ENCODE measurements at regions not wholly inside any gene's neighbourhood (a gene's known extent, or its start where the extent isn't known, plus 50 kb on each side); places are given as distances from the start of the nearest gene placed in this dataset.

DNA sequence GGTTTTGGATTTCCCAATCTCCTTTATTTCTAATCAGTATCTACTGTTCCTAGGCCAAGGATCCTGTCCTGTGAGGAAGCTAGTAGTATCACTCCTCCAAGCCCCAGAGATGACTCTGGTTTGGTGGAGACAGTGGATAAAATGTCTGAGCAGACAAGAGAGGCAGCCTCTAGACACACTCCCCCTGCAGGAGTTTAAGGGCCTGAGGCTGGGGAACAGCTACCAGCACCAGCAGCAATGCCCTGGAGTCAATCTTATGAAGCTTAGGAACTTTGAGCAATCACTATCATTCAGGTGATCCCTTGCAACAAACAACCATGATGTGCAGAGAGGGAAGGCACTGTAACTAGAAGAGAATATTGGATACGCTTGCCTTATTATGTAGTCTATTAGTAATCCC, 384.7 kb upstream of the ID4 start:
- Histone ChIP-seq H3K4me1 (ENCODE audit: control insufficient read depth in 1 of 2, insufficient read depth in 2 of 2, low read length in 2 of 2) (no peaks in the 10 kb centered on the region), H3K4me3 (ENCODE audit: low read depth in 1 of 2, low read length in 2 of 2) (no peak overlapping the region), H3K9ac (ENCODE audit: low read depth in 1 of 2, low read length in 2 of 2) (no peak overlapping the region), H3K36me3 (ENCODE audit: control insufficient read depth in 1 of 2, insufficient read depth in 2 of 2, low read length in 2 of 2) (no peaks in the 10 kb centered on the region), H3K9me3 (ENCODE audit: control insufficient read depth in 1 of 2, low read length in 2 of 2) (no peaks in the 10 kb centered on the region), H3K27me3 (ENCODE audit: control insufficient read depth in 1 of 2, insufficient read depth in 2 of 2, low read length in 2 of 2) (no peaks in the 10 kb centered on the region), H3K27ac (ENCODE audit: low read depth, low read length) (no peak overlapping the region)

- Histone ChIP-seq H3K9ac (ENCODE audit: low read depth in 1 of 2, low read length in 2 of 2) (no peak overlapping the region), H3K36me3 (ENCODE audit: control insufficient read depth in 1 of 2, insufficient read depth in 2 of 2, low read length in 2 of 2) (no peaks in the 10 kb centered on the region), H3K4me1 (ENCODE audit: control insufficient read depth in 1 of 2, insufficient read depth in 2 of 2, low read length in 2 of 2) (no peaks in the 10 kb centered on the region)
Observed at GRCh38 chr6:19454001-19454720, 383.0 kb upstream of the ID4 start.

GRCh38 chr6:19454721-19455392, 382.3 kb upstream of the ID4 start:
- Histone ChIP-seq H3K36me3 (ENCODE audit: control insufficient read depth in 1 of 2, insufficient read depth in 2 of 2, low read length in 2 of 2) (no peaks in the 10 kb centered on the region), H3K27ac (ENCODE audit: low read depth, low read length) (no peak overlapping the region), H3K4me1 (ENCODE audit: control insufficient read depth in 1 of 2, insufficient read depth in 2 of 2, low read length in 2 of 2) (no peaks in the 10 kb centered on the region), H3K9ac (ENCODE audit: low read depth in 1 of 2, low read length in 2 of 2) (no peak overlapping the region), H3K4me3 (ENCODE audit: low read depth in 1 of 2, low read length in 2 of 2) (no peak overlapping the region), H3K27me3 (ENCODE audit: control insufficient read depth in 1 of 2, insufficient read depth in 2 of 2, low read length in 2 of 2) (no peaks in the 10 kb centered on the region), H3K9me3 (ENCODE audit: control insufficient read depth in 1 of 2, low read length in 2 of 2) (no peaks in the 10 kb centered on the region)

More at GRCh38 chr6:19454001-19454720, 383.0 kb upstream of the ID4 start:
- no peak overlapping the region for H3K4me3 ChIP-seq (ENCODE audit: low read depth in 1 of 2, low read length in 2 of 2)
- no peak overlapping the region for H3K27ac ChIP-seq (ENCODE audit: low read depth, low read length)
- no peaks in the 10 kb centered on the region for H3K27me3 ChIP-seq (ENCODE audit: control insufficient read depth in 1 of 2, insufficient read depth in 2 of 2, low read length in 2 of 2)
- no peaks in the 10 kb centered on the region for H3K9me3 ChIP-seq (ENCODE audit: control insufficient read depth in 1 of 2, low read length in 2 of 2)

DNA sequence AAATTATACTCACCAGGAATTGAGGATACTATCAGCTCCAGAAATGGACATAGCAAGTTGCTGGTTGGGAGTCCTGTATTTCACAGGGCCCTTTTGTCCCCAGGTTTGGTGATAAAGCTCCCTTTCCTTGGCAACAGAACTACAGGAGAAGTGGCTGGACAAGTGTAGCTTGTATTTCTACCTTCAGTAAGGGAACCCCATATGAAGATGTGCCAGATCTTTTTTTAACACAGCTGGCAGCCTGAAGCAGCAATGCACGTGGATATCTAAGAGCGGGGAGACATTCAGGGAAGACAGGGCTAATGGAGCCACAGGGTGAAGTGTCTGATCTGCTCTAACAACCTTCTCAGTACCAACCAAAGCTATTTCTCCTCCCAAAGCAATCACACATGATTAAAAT, 373.9 kb upstream of the ID4 start:
- Histone ChIP-seq H3K27ac (ENCODE audit: low read depth, low read length) (no peak overlapping the region), H3K4me1 (ENCODE audit: control insufficient read depth in 1 of 2, insufficient read depth in 2 of 2, low read length in 2 of 2) (no peaks in the 10 kb centered on the region), H3K4me3 (ENCODE audit: low read depth in 1 of 2, low read length in 2 of 2) (no peak overlapping the region), H3K9ac (ENCODE audit: low read depth in 1 of 2, low read length in 2 of 2) (no peak overlapping the region), H3K27me3 (ENCODE audit: control insufficient read depth in 1 of 2, insufficient read depth in 2 of 2, low read length in 2 of 2) (no peaks in the 10 kb centered on the region), H3K36me3 (ENCODE audit: control insufficient read depth in 1 of 2, insufficient read depth in 2 of 2, low read length in 2 of 2) (no peaks in the 10 kb centered on the region), H3K9me3 (ENCODE audit: control insufficient read depth in 1 of 2, low read length in 2 of 2) (no peaks in the 10 kb centered on the region)

GRCh38 chr6:19463925-19464324, 373.2 kb upstream of the ID4 start:
- no peak overlapping the region for H3K27ac ChIP-seq (ENCODE audit: low read depth, low read length)
- H3K9ac ChIP-seq (ENCODE audit: low read depth in 1 of 2, low read length in 2 of 2), result no peak overlapping the region
- no peaks in the 10 kb centered on the region for H3K27me3 ChIP-seq (ENCODE audit: control insufficient read depth in 1 of 2, insufficient read depth in 2 of 2, low read length in 2 of 2)
- no peaks in the 10 kb centered on the region for H3K4me1 ChIP-seq (ENCODE audit: control insufficient read depth in 1 of 2, insufficient read depth in 2 of 2, low read length in 2 of 2)
- H3K9me3 ChIP-seq (ENCODE audit: control insufficient read depth in 1 of 2, low read length in 2 of 2), result no peaks in the 10 kb centered on the region
- no peaks in the 10 kb centered on the region for H3K36me3 ChIP-seq (ENCODE audit: control insufficient read depth in 1 of 2, insufficient read depth in 2 of 2, low read length in 2 of 2)
- H3K4me3 ChIP-seq (ENCODE audit: low read depth in 1 of 2, low read length in 2 of 2), result no peak overlapping the region

- no peak overlapping the region for H3K4me3 ChIP-seq (ENCODE audit: low read depth in 1 of 2, low read length in 2 of 2)
- no peaks in the 10 kb centered on the region for H3K4me1 ChIP-seq (ENCODE audit: control insufficient read depth in 1 of 2, insufficient read depth in 2 of 2, low read length in 2 of 2)
- no peak overlapping the region for H3K27ac ChIP-seq (ENCODE audit: low read depth, low read length)
- no peaks in the 10 kb centered on the region for H3K27me3 ChIP-seq (ENCODE audit: control insufficient read depth in 1 of 2, insufficient read depth in 2 of 2, low read length in 2 of 2)
- no peak overlapping the region for H3K9ac ChIP-seq (ENCODE audit: low read depth in 1 of 2, low read length in 2 of 2)
- no peaks in the 10 kb centered on the region for H3K9me3 ChIP-seq (ENCODE audit: control insufficient read depth in 1 of 2, low read length in 2 of 2)
- H3K36me3 ChIP-seq (ENCODE audit: control insufficient read depth in 1 of 2, insufficient read depth in 2 of 2, low read length in 2 of 2), result no peaks in the 10 kb centered on the region
Observed at GRCh38 chr6:19465256-19465655, 371.9 kb upstream of the ID4 start.

DNA sequence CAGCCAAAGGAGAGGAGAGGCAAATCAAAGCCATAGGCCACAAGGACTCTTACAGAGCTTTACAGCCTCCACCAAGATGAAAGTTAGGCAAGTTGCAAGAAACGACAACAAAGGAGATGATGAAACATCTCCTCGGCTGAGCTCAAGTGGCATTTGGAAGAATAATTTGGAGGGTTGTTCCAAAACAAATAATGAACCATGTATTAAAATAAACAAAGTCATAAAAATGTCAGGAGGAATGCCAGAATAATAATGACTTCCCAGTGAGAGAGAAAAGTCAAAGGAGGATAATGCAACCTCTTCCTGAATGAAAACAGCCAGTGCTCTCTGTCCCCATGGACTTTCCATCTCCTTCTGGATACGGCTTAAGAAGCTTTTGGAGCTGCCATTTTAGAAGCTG, 371.4 kb upstream of the ID4 start:
- H3K9me3 ChIP-seq (ENCODE audit: control insufficient read depth in 1 of 2, low read length in 2 of 2), result no peaks in the 10 kb centered on the region
- H3K4me1 ChIP-seq (ENCODE audit: control insufficient read depth in 1 of 2, insufficient read depth in 2 of 2, low read length in 2 of 2), result no peaks in the 10 kb centered on the region
- no peaks in the 10 kb centered on the region for H3K36me3 ChIP-seq (ENCODE audit: control insufficient read depth in 1 of 2, insufficient read depth in 2 of 2, low read length in 2 of 2)
- no peak overlapping the region for H3K9ac ChIP-seq (ENCODE audit: low read depth in 1 of 2, low read length in 2 of 2)
- H3K4me3 ChIP-seq (ENCODE audit: low read depth in 1 of 2, low read length in 2 of 2), result no peak overlapping the region
- no peak overlapping the region for H3K27ac ChIP-seq (ENCODE audit: low read depth, low read length)
- no peaks in the 10 kb centered on the region for H3K27me3 ChIP-seq (ENCODE audit: control insufficient read depth in 1 of 2, insufficient read depth in 2 of 2, low read length in 2 of 2)

GRCh38 chr6:19470333-19470732, 366.8 kb upstream of the ID4 start:
- H3K9ac ChIP-seq (ENCODE audit: low read depth in 1 of 2, low read length in 2 of 2), result no peak overlapping the region
- no peaks in the 10 kb centered on the region for H3K36me3 ChIP-seq (ENCODE audit: control insufficient read depth in 1 of 2, insufficient read depth in 2 of 2, low read length in 2 of 2)
- no peaks in the 10 kb centered on the region for H3K4me1 ChIP-seq (ENCODE audit: control insufficient read depth in 1 of 2, insufficient read depth in 2 of 2, low read length in 2 of 2)

GRCh38 chr6:19472153-19472552, 365.0 kb upstream of the ID4 start:
- no peaks in the 10 kb centered on the region for H3K9me3 ChIP-seq (ENCODE audit: control insufficient read depth in 1 of 2, low read length in 2 of 2)
- H3K9ac ChIP-seq (ENCODE audit: low read depth in 1 of 2, low read length in 2 of 2), result no peak overlapping the region
- no peak overlapping the region for H3K27ac ChIP-seq (ENCODE audit: low read depth, low read length)
- no peaks in the 10 kb centered on the region for H3K27me3 ChIP-seq (ENCODE audit: control insufficient read depth in 1 of 2, insufficient read depth in 2 of 2, low read length in 2 of 2)
- H3K4me3 ChIP-seq (ENCODE audit: low read depth in 1 of 2, low read length in 2 of 2), result no peak overlapping the region
- no peaks in the 10 kb centered on the region for H3K4me1 ChIP-seq (ENCODE audit: control insufficient read depth in 1 of 2, insufficient read depth in 2 of 2, low read length in 2 of 2)
- H3K36me3 ChIP-seq (ENCODE audit: control insufficient read depth in 1 of 2, insufficient read depth in 2 of 2, low read length in 2 of 2), result no peaks in the 10 kb centered on the region

More at GRCh38 chr6:19470333-19470732, 366.8 kb upstream of the ID4 start:
- H3K27ac ChIP-seq (ENCODE audit: low read depth, low read length), result no peak overlapping the region
- no peaks in the 10 kb centered on the region for H3K27me3 ChIP-seq (ENCODE audit: control insufficient read depth in 1 of 2, insufficient read depth in 2 of 2, low read length in 2 of 2)
- no peak overlapping the region for H3K4me3 ChIP-seq (ENCODE audit: low read depth in 1 of 2, low read length in 2 of 2)
- H3K9me3 ChIP-seq (ENCODE audit: control insufficient read depth in 1 of 2, low read length in 2 of 2), result no peaks in the 10 kb centered on the region

DNA sequence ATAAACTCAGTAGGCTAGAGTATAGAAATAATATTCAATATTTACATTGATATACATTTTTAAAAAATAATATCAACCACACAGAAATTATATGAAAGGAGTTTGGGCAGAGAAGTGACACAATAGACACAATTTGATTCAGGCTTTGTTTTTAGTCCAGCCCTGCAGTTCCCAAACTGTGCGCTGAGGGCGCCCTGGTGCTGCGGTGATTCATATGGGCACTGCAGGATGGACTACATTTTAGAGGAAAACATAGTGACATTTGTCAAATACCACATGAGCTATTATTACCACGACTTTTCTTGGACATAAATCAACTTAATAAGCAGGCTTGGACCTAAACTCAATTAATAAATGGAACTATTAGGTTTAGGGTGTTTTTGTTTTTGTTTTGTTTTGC, 364.3 kb upstream of the ID4 start:
- no peaks in the 10 kb centered on the region for H3K9me3 ChIP-seq (ENCODE audit: control insufficient read depth in 1 of 2, low read length in 2 of 2)

More for the DNA sequence above, 364.3 kb upstream of the ID4 start:
- no peak overlapping the region for H3K9ac ChIP-seq (ENCODE audit: low read depth in 1 of 2, low read length in 2 of 2)
- no peak overlapping the region for H3K27ac ChIP-seq (ENCODE audit: low read depth, low read length)
- H3K4me3 ChIP-seq (ENCODE audit: low read depth in 1 of 2, low read length in 2 of 2), result no peak overlapping the region
- H3K4me1 ChIP-seq (ENCODE audit: control insufficient read depth in 1 of 2, insufficient read depth in 2 of 2, low read length in 2 of 2), result no peaks in the 10 kb centered on the region
- no peaks in the 10 kb centered on the region for H3K36me3 ChIP-seq (ENCODE audit: control insufficient read depth in 1 of 2, insufficient read depth in 2 of 2, low read length in 2 of 2)
- no peaks in the 10 kb centered on the region for H3K27me3 ChIP-seq (ENCODE audit: control insufficient read depth in 1 of 2, insufficient read depth in 2 of 2, low read length in 2 of 2)
